GM12878 (cell line): ENCODE measurements at regions not wholly inside any gene's neighbourhood (a gene's known extent, or its start where the extent isn't known, plus 50 kb on each side); places are given as distances from the start of the nearest gene placed in this dataset.

Experiments used
- ATAC-seq: fragments of 200-7000 bp; cut with Tn5 transposase; 3 replicates; pipeline ENCODE4 v1.9.1; 2020; ENCODE audit warnings: mild to moderate bottlenecking, moderate library complexity
- BruUV-seq: library from RNA; stranded (reverse); fragments of 400-500 nt; replicated peaks from 2 replicates; lab custom pipeline; 2021; lab: Mats Ljungman, UMichigan
- CTCF ChIA-PET: fragments of 300-600 bp; sonication (Branson Sonifier 250); formaldehyde crosslinking; extraction: SDS; loops from one replicate; lab custom pipeline; 2021; ENCODE audit warnings: inconsistent platforms; lab: Yijun Ruan, JAX
- POLR2A ChIA-PET: fragments of 350-600 bp; formaldehyde crosslinking; extraction: SDS; loops from one replicate; lab custom pipeline; 2021; ENCODE audit warnings: inconsistent platforms; lab: Charles Lee
- RAD21 ChIA-PET: fragments of 300-600 bp; sonication (Branson Sonifier 250); formaldehyde crosslinking; loops from one replicate; lab custom pipeline; 2023; ENCODE audit warnings: antibody characterized with exemption; ENCODE audit not compliant: unreplicated experiment; lab: Charles Lee
- SMC1A ChIA-PET: fragments of 300-600 bp; sonication (Branson Sonifier 250); formaldehyde crosslinking; loops from one replicate; lab custom pipeline; 2023; ENCODE audit not compliant: unreplicated experiment, uncharacterized antibody; lab: Charles Lee
- DNase-seq: peaks from one replicate; pipeline ENCODE4 v3.0.0-alpha.2; 2011; ENCODE audit warnings: low read depth, low spot score
- FAIRE-seq: peaks from 3 replicates; lab custom pipeline; 2011; peaks lifted over from hg19 to GRCh38; lab: Jason Lieb, UNC
- H2AFZ ChIP-seq: 2 replicates; pipeline ENCODE4 v1.6.0; 2011; ENCODE audit warnings: low read depth, low read length, control low read depth; ENCODE audit not compliant: control insufficient read depth
- H3K27ac ChIP-seq: 2 replicates; pipeline ENCODE4 v1.5.1; 2011; ENCODE audit warnings: control low read depth; ENCODE audit not compliant: control insufficient read depth, insufficient read depth
- H3K27me3 ChIP-seq, 2 experiments: replicated peaks in 1 of 2; 2 replicates each; pipeline versions ENCODE4 v1.6.0 to v1.6.1; 2011; ENCODE audit warnings: low read length in 1 of 2; ENCODE audit not compliant: control insufficient read depth in 2 of 2, insufficient read depth in 2 of 2
- H3K36me3 ChIP-seq, 2 experiments: 2 replicates each; pipeline ENCODE4 v1.5.1; 2011; ENCODE audit warnings: low read length in 1 of 2; ENCODE audit not compliant: control insufficient read depth in 2 of 2, insufficient read depth in 2 of 2
- H3K4me1 ChIP-seq: 2 replicates; pipeline ENCODE4 v1.6.1; 2011; ENCODE audit warnings: mild to moderate bottlenecking, low read length, moderate library complexity, mixed read lengths; ENCODE audit not compliant: control insufficient read depth, insufficient read depth
- H3K4me2 ChIP-seq: 2 replicates; pipeline ENCODE4 v1.6.0; 2011; ENCODE audit warnings: control low read depth; ENCODE audit not compliant: control insufficient read depth, insufficient read depth
- H3K4me3 ChIP-seq: fragments of 200-600 bp; sonication (generic); 2 replicates; pipeline ENCODE4 v1.5.1; 2016
- H3K79me2 ChIP-seq: 2 replicates; pipeline ENCODE4 v1.6.0; 2011; ENCODE audit warnings: low read length; ENCODE audit not compliant: control insufficient read depth, insufficient read depth
- H3K9ac ChIP-seq: 2 replicates; pipeline ENCODE4 v1.8.0; 2011; ENCODE audit warnings: low read length, control low read depth, mixed read lengths; ENCODE audit not compliant: control insufficient read depth, insufficient read depth
- H3K9me3 ChIP-seq: replicated peaks from 3 replicates; pipeline ENCODE4 v1.5.1; 2011; ENCODE audit warnings: mild to moderate bottlenecking, low read length; ENCODE audit not compliant: control insufficient read depth, insufficient read depth
- H4K20me1 ChIP-seq: 2 replicates; pipeline ENCODE4 v1.6.0; 2011; ENCODE audit not compliant: control insufficient read depth, insufficient read depth
- ATF7 ChIP-seq: fragments of 450-650 bp; IDR thresholded peaks from 2 replicates; pipeline ENCODE4 v1.6.1; 2016; ENCODE audit warnings: low read depth, mild to moderate bottlenecking
- E2F8 ChIP-seq: fragments of 450-650 bp; IDR thresholded peaks from 2 replicates; pipeline ENCODE4 v1.6.1; 2018; ENCODE audit warnings: mild to moderate bottlenecking, low read depth, moderate library complexity; ENCODE audit not compliant: partially characterized antibody
- IKZF2 ChIP-seq, 2 experiments: fragments of 450-650 bp; IDR thresholded peaks; 2 replicates each; pipeline ENCODE4 v1.6.1; 2017; ENCODE audit warnings: mild to moderate bottlenecking in 2 of 2, moderate library complexity in 2 of 2
- WGBS: methylation state at CpG from one replicate; pipeline ENCODE4 v1.1.6; 2016; ENCODE audit warnings: low lambda C conversion rate; ENCODE audit not compliant: insufficient replicate concordance, insufficient coverage; ENCODE audit errors: missing lambda C conversion rate; 5-methylcytosine and 5-hydroxymethylcytosine counted together
- in situ Hi-C: fragments of 300-500 bp; cut with MboI; formaldehyde crosslinking; loops from 9 replicates; pipeline ENCODE4 v1.14.3; 2018; ENCODE audit warnings: mixed read lengths
- intact Hi-C: fragments of 100-400 bp; cut with micrococcal nuclease; formaldehyde crosslinking; loops from one replicate; pipeline ENCODE4 v1.14.2; 2022; ENCODE audit not compliant: unreplicated experiment

- no peak overlapping the region for H3K27ac ChIP-seq
- no peaks in the 10 kb centered on the region for H3K27me3 ChIP-seq
- ATAC-seq (no peak), DNase-seq (no peak), FAIRE-seq (no peak)
- intact Hi-C loops (no loop called here), in situ Hi-C loops (no loop called here)
- WGBS, result 88% methylated on average over 8 of the region's 8 CpGs
- H3K9me3 ChIP-seq, result no peaks in the 10 kb centered on the region
- H3K79me2 ChIP-seq, result no peaks in the 10 kb centered on the region
- no peaks in the 10 kb centered on the region for H4K20me1 ChIP-seq
- POLR2A ChIA-PET, result no interaction called here
- H3K4me1 ChIP-seq, result no peaks in the 10 kb centered on the region
- CTCF ChIA-PET, result interaction anchor here (0.9 kb wide), 1 partner anchor 11 kb away, joined by 3 read pairs; no protein-coding TSS in a partner anchor
- H3K9ac ChIP-seq, result no peak overlapping the region
- no peak for TF ChIP-seq E2F8
- no peak for TF ChIP-seq IKZF2 (IDR thresholded peaks at IDR 0.05)
- TF ChIP-seq ATF7, result no peak
- SMC1A ChIA-PET, result interaction anchor here (0.6 kb wide), 1 partner anchor 653 kb away, joined by 3 read pairs; no protein-coding TSS in a partner anchor
- no peak overlapping the region for H3K4me3 ChIP-seq
- RAD21 ChIA-PET, result no interaction called here
- no peak overlapping the region for H2AFZ ChIP-seq
- H3K4me2 ChIP-seq, result no peak overlapping the region
- no TSS peak for BruUV-seq
- H3K36me3 ChIP-seq, result peaks cover 0 to 3% of the 10 kb centered on the region in 2 experiments; a peak in 2 of 4 replicates
These were observed 274.9 kb downstream of the UTRN start for GRCh38 chr6:144559865-144560593.
